Caco-2 (cell line): ENCODE measurements at regions not wholly inside any gene's neighbourhood (a gene's known extent, or its start where the extent isn't known, plus 50 kb on each side); places are given as distances from the start of the nearest gene placed in this dataset.
A peak's percentile ranks its signal among the peaks of the same experiment; 100 is the strongest.

Experiments
- BruUV-seq: library from RNA; stranded (reverse); fragments of 400-500 nt; replicated peaks from 2 replicates; lab custom pipeline; 2021; lab: Mats Ljungman, UMichigan
- CTCF ChIA-PET: fragments of 300-600 bp; sonication (Branson Sonifier 250); formaldehyde crosslinking; loops from one replicate; lab custom pipeline; 2022; ENCODE audit warnings: antibody characterized with exemption; lab: Charles Lee
- POLR2A ChIA-PET: fragments of 300-600 bp; sonication (Branson Sonifier 250); formaldehyde crosslinking; loops from one replicate; lab custom pipeline; 2022; ENCODE audit warnings: antibody characterized with exemption; lab: Charles Lee
- DNase-seq, 2 experiments: peaks; one replicate each; pipeline versions ENCODE4 v3.0.0 to v3.0.0-alpha.2; 2020 to 2022
- H3K27me3 ChIP-seq: replicated peaks from 2 replicates; pipeline ENCODE4 v1.6.0; 2011; ENCODE audit warnings: low read length; ENCODE audit not compliant: control insufficient read depth, insufficient read depth
- H3K36me3 ChIP-seq: 2 replicates; pipeline ENCODE4 v1.5.1; 2011; ENCODE audit warnings: low read length; ENCODE audit not compliant: control insufficient read depth, insufficient read depth
- H3K4me1 ChIP-seq: fragments of 250-450 bp; sonication (Bioruptor Pico); 2 replicates; pipeline ENCODE4 v1.5.1; 2020; ENCODE audit warnings: mild to moderate bottlenecking
- H3K4me3 ChIP-seq: 2 replicates; pipeline ENCODE4 v1.5.1; 2011; ENCODE audit warnings: low read depth, mild to moderate bottlenecking, control low read depth, low read length
- H3K9me3 ChIP-seq: fragments of 250-450 bp; sonication (Bioruptor Pico); 2 replicates; pipeline ENCODE4 v1.5.1; 2020; ENCODE audit warnings: mild to moderate bottlenecking, moderate library complexity
- H3K27ac Mint-ChIP-seq: one replicate; pipeline ENCODE4 v1.8.0; 2022; ENCODE audit warnings: mixed read lengths; ENCODE audit not compliant: unreplicated experiment
- H3K27me3 Mint-ChIP-seq: one replicate; pipeline ENCODE4 v1.8.0; 2022; ENCODE audit warnings: mixed read lengths; ENCODE audit not compliant: insufficient read depth, unreplicated experiment
- H3K36me3 Mint-ChIP-seq: one replicate; pipeline ENCODE4 v1.8.0; 2022; ENCODE audit warnings: mild to moderate bottlenecking, mixed read lengths; ENCODE audit not compliant: insufficient read depth, unreplicated experiment
- H3K4me1 Mint-ChIP-seq: one replicate; pipeline ENCODE4 v1.8.0; 2022; ENCODE audit warnings: low read depth, mixed read lengths; ENCODE audit not compliant: unreplicated experiment
- H3K4me3 Mint-ChIP-seq: one replicate; pipeline ENCODE4 v1.8.0; 2022; ENCODE audit warnings: mild to moderate bottlenecking, moderate library complexity, mixed read lengths; ENCODE audit not compliant: unreplicated experiment
- H3K9me3 Mint-ChIP-seq: one replicate; pipeline ENCODE4 v1.8.0; 2022; ENCODE audit warnings: mixed read lengths; ENCODE audit not compliant: unreplicated experiment
- CTCF ChIP-seq, 2 experiments: fragments of 200-600 bp in 1 of 2; IDR thresholded peaks; 1 replicate in 1 of 2; 2 replicates in 1 of 2; pipeline versions ENCODE4 v1.5.1 to v1.8.0; 2011 to 2022; ENCODE audit warnings: antibody characterized with exemption in 1 of 2, control low read depth in 1 of 2, inconsistent platforms in 1 of 2, low read depth in 1 of 2, low read length in 1 of 2, mild to moderate bottlenecking in 1 of 2, moderate library complexity in 1 of 2; ENCODE audit not compliant: insufficient read depth in 1 of 2, severe bottlenecking in 1 of 2, unreplicated experiment in 1 of 2
- intact Hi-C: fragments of 100-400 bp; cut with micrococcal nuclease; formaldehyde crosslinking; loops from one replicate; pipeline ENCODE4 v1.10.0; 2022; ENCODE audit not compliant: unreplicated experiment

- intact Hi-C loops, result loop anchor here (5.0 kb wide), 1 partner anchor 80 kb away; no protein-coding TSS in a partner anchor
- H3K36me3 ChIP-seq, result no peaks in the 10 kb centered on the region
- H3K27me3 Mint-ChIP-seq, result no peaks in the 10 kb centered on the region
- peak in 1 of 2 experiments; percentile 26 for DNase-seq
- CTCF ChIA-PET, result no interaction called here
- no peak overlapping the region for H3K4me3 Mint-ChIP-seq
- no peak overlapping the region for H3K27ac Mint-ChIP-seq
- no peak overlapping the region for H3K4me3 ChIP-seq
- POLR2A ChIA-PET, result interaction anchor here (0.6 kb wide), 1 partner anchor 165 kb away, joined by 3 read pairs; no protein-coding TSS in a partner anchor
- H3K9me3 Mint-ChIP-seq, result peaks cover 20% of the 10 kb centered on the region
- no peaks in the 10 kb centered on the region for H3K27me3 ChIP-seq
- TF ChIP-seq CTCF (IDR thresholded peaks at IDR 0.05; ENCODE audit: insufficient read depth in 1 of 2, low read depth in 1 of 2, low read length in 1 of 2, severe bottlenecking in 1 of 2, unreplicated experiment in 1 of 2), result no peak
- peaks cover 31% of the 10 kb centered on the region for H3K4me1 ChIP-seq
- no TSS peak for BruUV-seq
- H3K4me1 Mint-ChIP-seq, result peaks cover 22% of the 10 kb centered on the region
- no peaks in the 10 kb centered on the region for H3K9me3 ChIP-seq
- H3K36me3 Mint-ChIP-seq, result peaks cover 4% of the 10 kb centered on the region
These were observed 251.6 kb downstream of the BCAT1 start for GRCh38 chr12:24697295-24697694.

GRCh38 chr12:24696800-24697199 lies 252.1 kb downstream of the BCAT1 start:
- no peaks in the 10 kb centered on the region for H3K27me3 Mint-ChIP-seq
- no TSS peak for BruUV-seq
- peaks cover 31% of the 10 kb centered on the region for H3K4me1 ChIP-seq
- no peak for TF ChIP-seq CTCF (IDR thresholded peaks at IDR 0.05; ENCODE audit: insufficient read depth in 1 of 2, low read depth in 1 of 2, low read length in 1 of 2, severe bottlenecking in 1 of 2, unreplicated experiment in 1 of 2)
- peaks cover 20% of the 10 kb centered on the region for H3K9me3 Mint-ChIP-seq
- no peaks in the 10 kb centered on the region for H3K36me3 ChIP-seq
- H3K27ac Mint-ChIP-seq, result peak overlapping the region; percentile 7
- POLR2A ChIA-PET, result no interaction called here
- H3K4me3 ChIP-seq, result no peak overlapping the region
- CTCF ChIA-PET, result no interaction called here
- DNase-seq, result no peak
- intact Hi-C loops, result loop anchor here (5.0 kb wide), 1 partner anchor 79 kb away; no protein-coding TSS in a partner anchor
- no peak overlapping the region for H3K4me3 Mint-ChIP-seq
- peaks cover 22% of the 10 kb centered on the region for H3K4me1 Mint-ChIP-seq
- H3K27me3 ChIP-seq, result no peaks in the 10 kb centered on the region
- no peaks in the 10 kb centered on the region for H3K9me3 ChIP-seq
- H3K36me3 Mint-ChIP-seq, result peaks cover 7% of the 10 kb centered on the region

- TF ChIP-seq CTCF (IDR thresholded peaks at IDR 0.05; ENCODE audit: insufficient read depth in 1 of 2, low read depth in 1 of 2, low read length in 1 of 2, severe bottlenecking in 1 of 2, unreplicated experiment in 1 of 2), result no peak
- peaks cover 22% of the 10 kb centered on the region for H3K4me1 Mint-ChIP-seq
- BruUV-seq, result no TSS peak
- H3K27me3 Mint-ChIP-seq, result no peaks in the 10 kb centered on the region
- peaks cover 7% of the 10 kb centered on the region for H3K36me3 Mint-ChIP-seq
- H3K9me3 ChIP-seq, result no peaks in the 10 kb centered on the region
- H3K27me3 ChIP-seq, result no peaks in the 10 kb centered on the region
- no peak for DNase-seq
- ChIA-PET POLR2A (interaction anchor here (0.5 kb wide), 1 partner anchor 13 kb away, joined by 5 read pairs; no protein-coding TSS in a partner anchor), CTCF (no interaction called here)
- peaks cover 24% of the 10 kb centered on the region for H3K9me3 Mint-ChIP-seq
- H3K27ac Mint-ChIP-seq, result no peak overlapping the region
- no peaks in the 10 kb centered on the region for H3K36me3 ChIP-seq
- no peak overlapping the region for H3K4me3 ChIP-seq
- H3K4me3 Mint-ChIP-seq, result no peak overlapping the region
- intact Hi-C loops, result loop anchor here (5.0 kb wide), 1 partner anchor 78 kb away; no protein-coding TSS in a partner anchor
- peaks cover 31% of the 10 kb centered on the region for H3K4me1 ChIP-seq
These were observed 253.1 kb downstream of the BCAT1 start for GRCh38 chr12:24695657-24696329.
